K562 (cell line): ENCODE measurements at regions not wholly inside any gene's neighbourhood (a gene's known extent, or its start where the extent isn't known, plus 50 kb on each side); places are given as distances from the start of the nearest gene placed in this dataset.

Experiments used
- ATAC-seq: fragments of 200-7000 bp; cut with Tn5 transposase; 3 replicates; pipeline ENCODE4 v1.9.1; 2020; ENCODE audit warnings: moderate library complexity
- BruUV-seq: library from RNA; stranded (reverse); fragments of 400-500 nt; replicated peaks from 2 replicates; lab custom pipeline; 2021; lab: Mats Ljungman, UMichigan
- CTCF ChIA-PET: fragments of 300-600 bp; formaldehyde crosslinking; extraction: SDS; loops from one replicate; lab custom pipeline; 2021; ENCODE audit warnings: low intra/inter-chr PET ratio; lab: Yijun Ruan, JAX
- POLR2A ChIA-PET: fragments of 300-600, 350-650 bp; sonication (Branson Sonifier 250); formaldehyde crosslinking; extraction: SDS; loops from one replicate; lab custom pipeline; 2021; ENCODE audit warnings: antibody characterized with exemption, inconsistent platforms; lab: Yijun Ruan, JAX
- DNase-seq, 4 experiments: peaks; one replicate each; pipeline versions ENCODE4 v3.0.0 to v3.0.0-alpha.2; 2011 to 2018; ENCODE audit warnings: low spot score in 3 of 4, mixed read lengths in 3 of 4; ENCODE audit errors: extremely low read depth in 1 of 4
- FAIRE-seq: peaks from 2 replicates; lab custom pipeline; 2011; peaks lifted over from hg19 to GRCh38; lab: Jason Lieb, UNC
- H2AFZ ChIP-seq: 2 replicates; pipeline ENCODE4 v1.6.0; 2011; ENCODE audit warnings: low read depth, low read length, control low read depth, inconsistent platforms
- H3K27ac ChIP-seq: fragments of 200-600 bp; 3 replicates; pipeline ENCODE4 v1.8.0; 2011; ENCODE audit warnings: low read depth, mild to moderate bottlenecking, control low read depth, inconsistent platforms, low read length, moderate library complexity, mixed read lengths; ENCODE audit errors: extremely low read depth
- H3K27me3 ChIP-seq, 2 experiments: fragments of 300-600 bp in 1 of 2; 2 replicates in 1 of 2; 3 replicates in 1 of 2; pipeline versions ENCODE4 v1.6.0 to v1.8.0; 2011; ENCODE audit warnings: inconsistent platforms in 2 of 2, low read length in 2 of 2, mild to moderate bottlenecking in 1 of 2, mixed read lengths in 1 of 2, moderate library complexity in 1 of 2; ENCODE audit not compliant: control insufficient read depth in 2 of 2, insufficient read depth in 2 of 2
- H3K36me3 ChIP-seq: fragments of 300-600 bp; 3 replicates; pipeline ENCODE4 v1.8.0; 2011; ENCODE audit warnings: mild to moderate bottlenecking, low read length, inconsistent platforms; ENCODE audit not compliant: control insufficient read depth, insufficient read depth
- H3K4me1 ChIP-seq, 2 experiments: fragments of 200-600 bp in 1 of 2; replicated peaks in 1 of 2; 2 replicates in 1 of 2; 3 replicates in 1 of 2; pipeline versions ENCODE4 v1.5.1 to v1.8.0; 2011; ENCODE audit warnings: inconsistent platforms in 2 of 2, low read length in 2 of 2, mild to moderate bottlenecking in 1 of 2, mixed read lengths in 1 of 2, moderate library complexity in 1 of 2; ENCODE audit not compliant: control insufficient read depth in 2 of 2, insufficient read depth in 2 of 2
- H3K4me2 ChIP-seq: 2 replicates; pipeline ENCODE4 v1.6.1; 2011; ENCODE audit warnings: low read length, control low read depth, inconsistent platforms, mixed read lengths; ENCODE audit not compliant: insufficient read depth
- H3K4me3 ChIP-seq: fragments of 200-600 bp; sonication (generic), shearing (Covaris generic); 2 replicates; pipeline ENCODE4 v1.5.1; 2016; ENCODE audit warnings: control low read depth, inconsistent platforms
- H3K79me2 ChIP-seq: fragments of 200-600 bp; 3 replicates; pipeline ENCODE4 v1.8.0; 2011; ENCODE audit warnings: low read length, inconsistent platforms; ENCODE audit not compliant: control insufficient read depth, insufficient read depth
- H3K9ac ChIP-seq, 2 experiments: 2 replicates each; pipeline versions ENCODE4 v1.6.0 to v1.6.1; 2011; ENCODE audit warnings: low read depth in 2 of 2, low read length in 2 of 2, control low read depth in 1 of 2, inconsistent platforms in 1 of 2, mild to moderate bottlenecking in 1 of 2, mixed read lengths in 1 of 2; ENCODE audit not compliant: insufficient read depth in 1 of 2
- H3K9me1 ChIP-seq: one replicate; pipeline ENCODE4 v1.6.0; 2011; ENCODE audit warnings: inconsistent platforms, mild to moderate bottlenecking, low read length, moderate library complexity; ENCODE audit not compliant: control insufficient read depth, insufficient read depth
- H3K9me3 ChIP-seq: replicated peaks from 2 replicates; pipeline ENCODE4 v1.5.1; 2011; ENCODE audit warnings: low read depth, low read length, inconsistent platforms; ENCODE audit not compliant: control insufficient read depth, insufficient read depth
- H4K20me1 ChIP-seq: replicated peaks from 2 replicates; pipeline ENCODE4 v1.6.1; 2011; ENCODE audit warnings: low read length, inconsistent platforms, mixed read lengths; ENCODE audit not compliant: control insufficient read depth, insufficient read depth
- CHCHD3 ChIP-seq: fragments of 250-450 bp; sonication (Bioruptor Pico); IDR thresholded peaks from 2 replicates; pipeline ENCODE4 v2.1.2; 2022; ENCODE audit warnings: mild to moderate bottlenecking
- HINFP ChIP-seq: fragments of 450-650 bp; conservative IDR thresholded peaks from 2 replicates; pipeline ENCODE4 v1.6.1; 2016; ENCODE audit warnings: missing genetic modification characterization, low read depth, mild to moderate bottlenecking, control low read depth, missing compliant biosample characterization
- HMGN3 ChIP-seq: IDR thresholded peaks from 2 replicates; pipeline ENCODE4 v1.6.1; 2011; ENCODE audit warnings: borderline replicate concordance, low read depth, mild to moderate bottlenecking, mixed read lengths, low read length; ENCODE audit not compliant: insufficient read length; ENCODE audit errors: extremely low read depth
- HMGXB4 ChIP-seq: sonication (generic); formaldehyde crosslinking; IDR thresholded peaks from 2 replicates; pipeline ENCODE4 v1.8.1; 2023; ENCODE audit warnings: mild to moderate bottlenecking, missing genetic modification reagents
- KLF10 ChIP-seq: fragments of 250-450 bp; sonication (Bioruptor Pico); IDR thresholded peaks from 2 replicates; pipeline ENCODE4 v1.6.1; 2021; ENCODE audit warnings: matching md5 sums
- LARP7 ChIP-seq: fragments of 450-650 bp; IDR thresholded peaks from 2 replicates; pipeline ENCODE4 v1.6.1; 2016
- MCM7 ChIP-seq, 2 experiments: fragments of 450-650 bp; IDR thresholded peaks; 2 replicates each; pipeline ENCODE4 v1.6.1; 2016 to 2018
- MXI1 ChIP-seq: IDR thresholded peaks from 2 replicates; pipeline ENCODE4 v1.6.1; 2011; ENCODE audit warnings: low read depth, mild to moderate bottlenecking, improper control_type of control experiment, low read length
- NCOA1 ChIP-seq: fragments of 450-650 bp; IDR thresholded peaks from 2 replicates; pipeline ENCODE4 v1.6.1; 2016; ENCODE audit warnings: low read depth
- OTX1 ChIP-seq: fragments of 450-650 bp; formaldehyde crosslinking; IDR thresholded peaks from 2 replicates; pipeline ENCODE4 v1.4.0; 2022; ENCODE audit warnings: mild to moderate bottlenecking
- RCOR1 ChIP-seq, 2 experiments: IDR thresholded peaks; 2 replicates each; pipeline ENCODE4 v1.6.1; 2012; ENCODE audit warnings: low read depth in 2 of 2, low read length in 2 of 2, borderline replicate concordance in 1 of 2, improper control_type of control experiment in 1 of 2
- SIX5 ChIP-seq, 2 experiments: IDR thresholded peaks; 2 replicates each; pipeline ENCODE4 v1.6.1; 2011; ENCODE audit warnings: low read length in 2 of 2, borderline replicate concordance in 1 of 2, low read depth in 1 of 2, mild to moderate bottlenecking in 1 of 2, moderate library complexity in 1 of 2; ENCODE audit not compliant: insufficient read depth in 1 of 2
- STAT5B ChIP-seq: fragments of 250-450 bp; sonication (Bioruptor Pico); IDR thresholded peaks from 2 replicates; pipeline ENCODE4 v1.8.0; 2021; ENCODE audit warnings: mild to moderate bottlenecking, inconsistent platforms
- ZBTB1 ChIP-seq: sonication (generic); formaldehyde crosslinking; IDR thresholded peaks from 2 replicates; pipeline ENCODE4 v1.8.1; 2023; ENCODE audit warnings: missing genetic modification reagents, low read depth, mild to moderate bottlenecking, borderline replicate concordance
- ZBTB26 ChIP-seq: fragments of 450-650 bp; formaldehyde crosslinking; IDR thresholded peaks from 2 replicates; pipeline ENCODE4 v1.4.0; 2022; ENCODE audit warnings: missing genetic modification characterization
- ZNF134 ChIP-seq: fragments of 250-450 bp; sonication (Bioruptor Pico); conservative IDR thresholded peaks from 2 replicates; pipeline ENCODE4 v1.4.0; 2020
- ZNF384 ChIP-seq: IDR thresholded peaks from 2 replicates; pipeline ENCODE4 v1.6.1; 2012; ENCODE audit warnings: low read depth, low read length, improper control_type of control experiment
- ZNF699 ChIP-seq: fragments of 250-450 bp; sonication (Bioruptor Pico); IDR thresholded peaks from 2 replicates; pipeline ENCODE4 v1.8.0; 2021; ENCODE audit warnings: mild to moderate bottlenecking, moderate library complexity; ENCODE audit not compliant: insufficient replicate concordance
- WGBS: fragments of 100-300 bp; shearing (Covaris generic); methylation state at CpG from one replicate; pipeline ENCODE4 v1.1.6; 2016; ENCODE audit warnings: low coverage, mixed read lengths; ENCODE audit not compliant: insufficient coverage; ENCODE audit errors: missing lambda C conversion rate; 5-methylcytosine and 5-hydroxymethylcytosine counted together
- in situ Hi-C: fragments of 300-500 bp; cut with MboI; formaldehyde crosslinking; loops from 4 replicates; pipeline ENCODE4 v1.15.0; 2018; ENCODE audit warnings: inconsistent platforms, mixed read lengths
- intact Hi-C: fragments of 100-400 bp; cut with micrococcal nuclease; formaldehyde crosslinking; loops from 2 replicates; pipeline ENCODE4 v1.14.2; 2022

- FAIRE-seq (no peak), DNase-seq (no peak), ATAC-seq (no peak)
- Histone ChIP-seq H3K4me1 (peaks cover 0 to 13% of the 10 kb centered on the region in 2 experiments; a peak in 3 of 5 replicates), H3K27ac (no peak overlapping the region), H3K9me3 (no peaks in the 10 kb centered on the region), H3K36me3 (no peaks in the 10 kb centered on the region), H3K79me2 (no peaks in the 10 kb centered on the region), H3K4me3 (no peak overlapping the region), H3K9ac (no peak overlapping the region), H3K27me3 (peaks cover 46 to 72% of the 10 kb centered on the region in 2 experiments), H3K4me2 (no peak overlapping the region), H3K9me1 (no peaks in the 10 kb centered on the region), H2AFZ (no peak overlapping the region), H4K20me1 (peaks cover 19% of the 10 kb centered on the region; the same call in 1 of the 2 replicates)
- intact Hi-C loops (loop anchor here (1.0 to 10.0 kb wide), 4 partner anchors 38 to 437 kb away; no protein-coding TSS in a partner anchor), in situ Hi-C loops (loop anchor here (10.0 kb wide), 1 partner anchor 271 kb away; no protein-coding TSS in a partner anchor)
- TF ChIP-seq HMGN3: no peak
- TF ChIP-seq SIX5 (IDR thresholded peaks at IDR 0.05; ENCODE audit: borderline replicate concordance in 1 of 2, insufficient read depth in 1 of 2, low read depth in 1 of 2, low read length in 2 of 2): no peak
- TF ChIP-seq LARP7: peak; percentile 62; the same call in 1 of the 2 replicates
- TF ChIP-seq HINFP (tag): no peak
- no peak for TF ChIP-seq ZNF384
- TF ChIP-seq HMGXB4 (CRISPR knock-in tag): no peak
- TF ChIP-seq ZBTB1 (CRISPR knock-in tag): no peak
- no peak for TF ChIP-seq MXI1
- TF ChIP-seq CHCHD3 (CRISPR knock-in tag): no peak
- TF ChIP-seq ZNF134 (CRISPR knock-in tag): no peak
- TF ChIP-seq MCM7 (IDR thresholded peaks at IDR 0.05): no peak
- TF ChIP-seq STAT5B (CRISPR knock-in tag): no peak
- TF ChIP-seq ZBTB26 (CRISPR knock-in tag): 0 out of 2 replicates have a peak, but pooled peaks have one; percentile 43
- TF ChIP-seq ZNF699 (CRISPR knock-in tag): no peak
- no peak for TF ChIP-seq KLF10 (CRISPR knock-in tag)
- TF ChIP-seq OTX1 (CRISPR knock-in tag): 0 out of 2 replicates have a peak, but pooled peaks have one; percentile 24
- no peak for TF ChIP-seq NCOA1
- no peak for TF ChIP-seq RCOR1 (IDR thresholded peaks at IDR 0.05; ENCODE audit: borderline replicate concordance in 1 of 2, low read depth in 2 of 2, low read length in 2 of 2)
- no TSS peak for BruUV-seq
- ChIA-PET CTCF (interaction anchor here (0.7 to 2.1 kb wide), 3 partner anchors 69 to 358 kb away, joined by 3 to 15 read pairs (median 3); partner anchors contain the start of gene CASZ1), POLR2A (interaction anchor here (0.5 kb wide), 1 partner anchor 238 kb away, joined by 3 read pairs; no protein-coding TSS in a partner anchor)
- WGBS: 17% methylated on average over 11 of the region's 19 CpGs
These were observed 69.3 kb upstream of the CASZ1 start for GRCh38 chr1:10865518-10866320.
